HTR-8/SVneo (cell line): ENCODE measurements at regions not wholly inside any gene's neighbourhood (a gene's known extent, or its start where the extent isn't known, plus 50 kb on each side); places are given as distances from the start of the nearest gene placed in this dataset.

Experiments
- DNase-seq: peaks from one replicate; pipeline ENCODE4 v3.0.0; 2011; ENCODE audit warnings: low spot score, mixed read lengths; ENCODE audit not compliant: insufficient read length
- FAIRE-seq: peaks from 2 replicates; lab custom pipeline; 2011; peaks lifted over from hg19 to GRCh38; lab: Jason Lieb, UNC

DNA sequence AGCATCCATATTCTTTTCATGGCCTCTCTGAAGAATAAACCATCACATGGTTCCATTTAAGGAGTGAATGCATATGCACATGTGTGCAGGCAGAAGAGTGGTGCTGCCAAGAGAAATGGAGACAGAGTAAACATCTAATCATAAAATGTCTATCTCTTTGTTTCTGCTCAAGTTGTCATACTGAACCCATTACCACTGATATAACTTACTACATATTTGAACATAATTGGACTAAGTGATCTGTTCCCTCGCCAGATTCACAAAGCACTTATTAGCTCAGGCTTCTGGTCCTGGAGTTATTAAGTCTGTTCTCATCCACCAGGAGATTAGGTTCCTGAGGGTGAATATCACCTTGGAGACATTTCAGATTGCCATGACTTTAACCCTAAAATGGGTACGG is 72.3 kb upstream of the XYLT1 start:
- FAIRE-seq: no peak
- DNase-seq: no peak

GRCh38 chr16:17541324-17541723 is 70.6 kb upstream of the XYLT1 start:
- no peak for FAIRE-seq
- no peak for DNase-seq

GRCh38 chr16:17538927-17539326 is 68.2 kb upstream of the XYLT1 start:
- no peak for FAIRE-seq
- DNase-seq: no peak

DNA sequence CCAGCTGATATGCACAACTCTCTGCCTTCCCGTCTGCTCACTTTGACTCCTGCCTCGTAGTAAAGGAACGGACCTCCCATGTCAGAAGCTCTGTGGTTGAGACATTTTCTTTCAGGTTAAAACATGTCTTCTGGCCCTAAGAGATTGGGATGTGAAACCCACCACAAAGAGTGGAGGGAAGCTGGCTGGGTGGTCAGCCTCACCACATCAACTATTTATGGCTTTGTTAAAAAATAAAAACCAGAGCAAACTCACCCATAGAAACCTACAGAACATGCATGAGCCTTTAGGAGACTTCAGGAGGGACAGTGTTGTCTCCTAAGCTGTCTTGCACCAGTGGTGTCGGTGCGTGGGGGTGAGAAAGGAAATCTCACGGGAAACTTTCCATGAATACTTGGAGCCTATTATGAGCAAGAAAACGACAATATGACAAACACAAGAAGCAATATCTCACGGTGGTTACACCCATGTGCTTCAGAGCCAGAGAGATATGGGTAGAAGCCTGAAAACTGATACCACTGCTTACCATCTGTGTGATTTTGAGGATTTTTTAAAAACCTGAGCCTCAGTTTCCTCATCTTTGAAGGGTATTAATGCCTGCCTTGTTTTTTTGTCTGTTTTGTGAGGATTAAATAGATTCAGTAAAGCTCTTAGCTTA is 61.7 kb upstream of the XYLT1 start:
- FAIRE-seq (no peak), DNase-seq (no peak)

- FAIRE-seq (no peak), DNase-seq (no peak)
These were observed 59.4 kb upstream of the XYLT1 start for GRCh38 chr16:17529982-17530760.

DNA sequence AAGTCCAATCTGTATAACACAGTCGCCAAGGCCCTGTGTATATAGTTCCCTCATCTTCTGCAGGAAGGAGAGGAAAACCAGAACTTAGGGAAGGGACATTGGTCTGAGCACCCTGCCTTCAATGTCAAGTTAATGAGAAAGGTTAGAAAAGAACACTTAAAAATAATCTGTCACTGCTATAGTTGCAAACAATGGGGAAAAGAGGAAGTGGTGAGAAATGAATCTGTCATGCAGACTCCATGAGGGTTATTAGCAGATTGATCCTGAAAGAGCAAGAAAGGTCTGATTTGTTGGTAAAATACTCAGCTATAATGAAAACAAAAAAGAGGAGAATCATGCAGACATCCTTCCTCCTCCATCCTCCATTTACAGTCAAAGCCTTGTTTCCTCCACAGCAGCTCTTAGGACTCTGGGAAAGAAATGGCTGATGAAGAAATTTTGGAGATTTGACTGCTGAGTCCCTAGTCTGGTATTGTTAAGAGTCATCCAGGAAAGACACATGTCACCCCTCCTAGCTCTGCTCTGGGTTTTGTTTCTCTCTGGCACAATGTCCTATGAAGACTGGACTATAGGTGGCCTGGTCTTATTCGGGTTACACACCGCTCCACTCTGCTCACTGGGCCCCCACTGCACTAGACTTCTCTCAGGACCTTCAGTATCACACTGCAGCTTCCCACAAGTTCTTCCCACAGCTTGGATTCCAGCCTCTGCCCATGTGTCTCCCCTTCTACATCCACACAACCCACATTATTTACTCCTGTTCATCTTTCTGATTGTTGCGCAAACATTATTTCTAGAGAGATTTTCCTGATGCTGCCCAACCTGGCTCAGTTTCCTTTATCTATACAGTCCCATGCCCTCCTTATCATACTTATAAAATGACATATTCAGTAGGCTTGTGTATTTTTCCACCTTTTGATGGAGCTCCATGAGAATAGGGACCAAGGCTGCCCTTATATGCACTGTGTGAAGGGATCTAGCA is 56.5 kb upstream of the XYLT1 start:
- no peak for FAIRE-seq

GRCh38 chr16:17524656-17525055 is 53.9 kb upstream of the XYLT1 start:
- no peak for FAIRE-seq

More for the DNA sequence above, 56.5 kb upstream of the XYLT1 start:
- no peak for DNase-seq

GRCh38 chr16:17520561-17520960 is 49.8 kb upstream of the XYLT1 start:
- no peak for DNase-seq

More at GRCh38 chr16:17524656-17525055, 53.9 kb upstream of the XYLT1 start:
- no peak for DNase-seq

More at GRCh38 chr16:17520561-17520960, 49.8 kb upstream of the XYLT1 start:
- FAIRE-seq: no peak
